ENCODE measurements at regions not wholly inside any gene's neighbourhood (a gene's known extent, or its start where the extent isn't known, plus 50 kb on each side); places are given as distances from the start of the nearest gene placed in this dataset.

DNA sequence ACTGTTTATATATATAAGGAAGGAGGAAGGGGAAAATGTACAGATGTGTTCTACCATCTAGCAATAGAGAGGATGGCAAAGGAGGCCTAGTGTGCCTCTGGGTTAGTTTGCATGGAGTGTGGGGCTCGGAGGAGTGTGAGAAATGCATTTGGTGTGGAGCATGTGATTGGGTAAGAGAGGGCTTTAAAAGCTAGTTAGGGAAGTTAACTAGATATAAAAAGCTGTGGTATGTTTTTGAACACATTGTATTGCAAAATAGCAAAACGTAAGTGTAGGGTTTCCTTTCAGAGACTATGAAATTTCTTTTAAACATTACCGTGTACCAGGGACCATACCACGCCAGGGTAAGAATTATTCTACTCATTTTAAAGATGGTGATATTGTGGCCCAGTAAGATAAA, 53.3 kb upstream of the STXBP6 start:
- Histone ChIP-seq H3K9me3 (no peaks in the 10 kb centered on the region), H3K36me3 (no peaks in the 10 kb centered on the region), H3K27ac (no peak overlapping the region), H3K27me3 (replicated peaks; ENCODE audit: insufficient read depth) (no peaks in the 10 kb centered on the region), H3K4me1 (ENCODE audit: control insufficient read depth in 1 of 2, low read depth in 2 of 2) (no peaks in the 10 kb centered on the region), H3K4me3 (no peak overlapping the region)
- TF ChIP-seq, protein P1, sequence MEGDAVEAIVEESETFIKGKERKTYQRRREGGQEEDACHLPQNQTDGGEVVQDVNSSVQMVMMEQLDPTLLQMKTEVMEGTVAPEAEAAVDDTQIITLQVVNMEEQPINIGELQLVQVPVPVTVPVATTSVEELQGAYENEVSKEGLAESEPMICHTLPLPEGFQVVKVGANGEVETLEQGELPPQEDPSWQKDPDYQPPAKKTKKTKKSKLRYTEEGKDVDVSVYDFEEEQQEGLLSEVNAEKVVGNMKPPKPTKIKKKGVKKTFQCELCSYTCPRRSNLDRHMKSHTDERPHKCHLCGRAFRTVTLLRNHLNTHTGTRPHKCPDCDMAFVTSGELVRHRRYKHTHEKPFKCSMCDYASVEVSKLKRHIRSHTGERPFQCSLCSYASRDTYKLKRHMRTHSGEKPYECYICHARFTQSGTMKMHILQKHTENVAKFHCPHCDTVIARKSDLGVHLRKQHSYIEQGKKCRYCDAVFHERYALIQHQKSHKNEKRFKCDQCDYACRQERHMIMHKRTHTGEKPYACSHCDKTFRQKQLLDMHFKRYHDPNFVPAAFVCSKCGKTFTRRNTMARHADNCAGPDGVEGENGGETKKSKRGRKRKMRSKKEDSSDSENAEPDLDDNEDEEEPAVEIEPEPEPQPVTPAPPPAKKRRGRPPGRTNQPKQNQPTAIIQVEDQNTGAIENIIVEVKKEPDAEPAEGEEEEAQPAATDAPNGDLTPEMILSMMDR (IDR thresholded peaks at IDR 0.05): no peak
- DNase-seq (ENCODE audit: low spot score) (no peak), ATAC-seq (ENCODE audit: insufficient number of reproducible peaks, low FRiP score, low read depth) (no peak)

DNA sequence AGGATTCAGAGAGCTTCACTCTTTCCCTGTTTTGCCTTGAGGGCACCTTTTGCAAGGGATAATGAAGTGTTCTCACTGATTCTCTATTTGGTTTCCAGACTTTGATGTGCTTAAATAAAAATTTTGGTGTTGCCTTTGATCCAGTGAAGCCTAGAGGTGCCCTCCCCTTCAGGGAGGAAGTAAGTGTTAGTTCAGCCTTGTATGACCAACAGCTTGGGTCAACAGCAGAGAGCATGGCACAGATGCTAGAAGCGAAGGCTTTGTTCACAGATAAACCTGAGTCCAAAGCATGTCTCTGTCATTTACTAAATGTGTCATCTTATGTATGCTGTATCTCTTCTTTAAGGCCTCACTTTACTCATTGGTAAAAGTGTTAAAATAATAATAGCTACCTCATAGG, 52.8 kb upstream of the STXBP6 start:
- ATAC-seq (ENCODE audit: insufficient number of reproducible peaks, low FRiP score, low read depth): no peak
- Histone ChIP-seq H3K36me3 (no peaks in the 10 kb centered on the region), H3K27me3 (replicated peaks; ENCODE audit: insufficient read depth) (no peaks in the 10 kb centered on the region), H3K4me3 (no peak overlapping the region), H3K9me3 (no peaks in the 10 kb centered on the region), H3K27ac (no peak overlapping the region), H3K4me1 (ENCODE audit: control insufficient read depth in 1 of 2, low read depth in 2 of 2) (no peaks in the 10 kb centered on the region)
- TF ChIP-seq, protein P1 (IDR thresholded peaks at IDR 0.05): no peak
- no peak for DNase-seq (ENCODE audit: low spot score)

- ATAC-seq (ENCODE audit: insufficient number of reproducible peaks, low FRiP score, low read depth): no peak
- TF ChIP-seq, protein P1 (IDR thresholded peaks at IDR 0.05): no peak
Measured at GRCh38 chr14:25101276-25101675, 51.3 kb upstream of the STXBP6 start.

More at GRCh38 chr14:25101276-25101675, 51.3 kb upstream of the STXBP6 start:
- no peaks in the 10 kb centered on the region for H3K36me3 ChIP-seq
- H3K4me1 ChIP-seq (ENCODE audit: control insufficient read depth in 1 of 2, low read depth in 2 of 2): no peaks in the 10 kb centered on the region
- no peaks in the 10 kb centered on the region for H3K9me3 ChIP-seq
- no peak overlapping the region for H3K27ac ChIP-seq
- no peak for DNase-seq (ENCODE audit: low spot score)
- no peak overlapping the region for H3K4me3 ChIP-seq
- H3K27me3 ChIP-seq (replicated peaks; ENCODE audit: insufficient read depth): no peaks in the 10 kb centered on the region

Data from thoracic aorta (tissue), 2 donors.